ENCODE measurements at regions not wholly inside any gene's neighbourhood (a gene's known extent, or its start where the extent isn't known, plus 50 kb on each side); places are given as distances from the start of the nearest gene placed in this dataset.

- peaks cover 7% of the 10 kb centered on the region for H3K9me3 Mint-ChIP-seq (ENCODE audit: unreplicated experiment)
- ChIA-PET POLR2A (no interaction called here), CTCF (interaction anchor here (0.7 to 1.9 kb wide), 2 partner anchors 17 to 28 kb away, joined by 3 to 6 read pairs; no protein-coding TSS in a partner anchor)
- H3K4me3 Mint-ChIP-seq (ENCODE audit: unreplicated experiment), result no peak overlapping the region
- H3K4me1 Mint-ChIP-seq (ENCODE audit: insufficient read depth, unreplicated experiment), result no peaks in the 10 kb centered on the region
- intact Hi-C loops (cut with micrococcal nuclease), result no loop called here
- BruUV-seq (replicated peaks), result no TSS peak
- no peak for DNase-seq (ENCODE audit: unreplicated experiment)
- no peaks in the 10 kb centered on the region for H3K36me3 Mint-ChIP-seq (ENCODE audit: insufficient read depth, unreplicated experiment)
- no peak for TF ChIP-seq CTCF (IDR thresholded peaks at IDR 0.05; ENCODE audit: unreplicated experiment)
- H3K27me3 Mint-ChIP-seq (ENCODE audit: insufficient read depth, unreplicated experiment), result no peaks in the 10 kb centered on the region
- H3K27ac Mint-ChIP-seq (ENCODE audit: low read depth, unreplicated experiment), result no peak overlapping the region
These were observed 141.3 kb downstream of the KLHL28 start for GRCh38 chr14:44820230-44820964.

- POLR2A ChIA-PET, result no interaction called here
- CTCF ChIA-PET, result no interaction called here
- BruUV-seq (replicated peaks), result no TSS peak
- DNase-seq (ENCODE audit: unreplicated experiment), result no peak
- intact Hi-C loops (cut with micrococcal nuclease), result no loop called here
- no peak for TF ChIP-seq CTCF (IDR thresholded peaks at IDR 0.05; ENCODE audit: unreplicated experiment)
- Mint-ChIP-seq H3K27ac (ENCODE audit: low read depth, unreplicated experiment) (no peak overlapping the region), H3K36me3 (ENCODE audit: insufficient read depth, unreplicated experiment) (no peaks in the 10 kb centered on the region), H3K4me3 (ENCODE audit: unreplicated experiment) (no peak overlapping the region), H3K27me3 (ENCODE audit: insufficient read depth, unreplicated experiment) (no peaks in the 10 kb centered on the region), H3K9me3 (ENCODE audit: unreplicated experiment) (no peaks in the 10 kb centered on the region), H3K4me1 (ENCODE audit: insufficient read depth, unreplicated experiment) (no peaks in the 10 kb centered on the region)
These were observed 147.6 kb downstream of the KLHL28 start for GRCh38 chr14:44814196-44814595.

GRCh38 chr14:44812672-44813071, 149.1 kb downstream of the KLHL28 start:
- CTCF ChIA-PET, result interaction anchor here (1.4 kb wide), 1 partner anchor 9 kb away, joined by 4 read pairs; no protein-coding TSS in a partner anchor
- POLR2A ChIA-PET, result no interaction called here
- TF ChIP-seq CTCF (IDR thresholded peaks at IDR 0.05; ENCODE audit: unreplicated experiment), result no peak
- BruUV-seq (replicated peaks), result no TSS peak
- no peak for DNase-seq (ENCODE audit: unreplicated experiment)
- intact Hi-C loops (cut with micrococcal nuclease), result no loop called here
- H3K4me3 Mint-ChIP-seq (ENCODE audit: unreplicated experiment), result no peak overlapping the region
- no peaks in the 10 kb centered on the region for H3K4me1 Mint-ChIP-seq (ENCODE audit: insufficient read depth, unreplicated experiment)
- H3K9me3 Mint-ChIP-seq (ENCODE audit: unreplicated experiment), result no peaks in the 10 kb centered on the region
- no peaks in the 10 kb centered on the region for H3K36me3 Mint-ChIP-seq (ENCODE audit: insufficient read depth, unreplicated experiment)
- no peaks in the 10 kb centered on the region for H3K27me3 Mint-ChIP-seq (ENCODE audit: insufficient read depth, unreplicated experiment)
- H3K27ac Mint-ChIP-seq (ENCODE audit: low read depth, unreplicated experiment), result no peak overlapping the region

GRCh38 chr14:44804391-44804790, 157.4 kb downstream of the KLHL28 start:
- H3K9me3 Mint-ChIP-seq (ENCODE audit: unreplicated experiment), result no peaks in the 10 kb centered on the region
- no peaks in the 10 kb centered on the region for H3K27me3 Mint-ChIP-seq (ENCODE audit: insufficient read depth, unreplicated experiment)
- H3K4me3 Mint-ChIP-seq (ENCODE audit: unreplicated experiment), result no peak overlapping the region
- H3K36me3 Mint-ChIP-seq (ENCODE audit: insufficient read depth, unreplicated experiment), result no peaks in the 10 kb centered on the region
- DNase-seq (ENCODE audit: unreplicated experiment), result no peak
- H3K27ac Mint-ChIP-seq (ENCODE audit: low read depth, unreplicated experiment), result no peak overlapping the region
- BruUV-seq (replicated peaks), result no TSS peak
- ChIA-PET CTCF (interaction anchor here (0.6 to 2.9 kb wide), 11 partner anchors 8 to 1301 kb away, joined by 3 to 9 read pairs (median 4); no protein-coding TSS in a partner anchor), POLR2A (no interaction called here)
- no peak for TF ChIP-seq CTCF (IDR thresholded peaks at IDR 0.05; ENCODE audit: unreplicated experiment)
- H3K4me1 Mint-ChIP-seq (ENCODE audit: insufficient read depth, unreplicated experiment), result no peaks in the 10 kb centered on the region
- intact Hi-C loops (cut with micrococcal nuclease), result loop anchor here (5.0 kb wide), 3 partner anchors 147 to 1302 kb away; no protein-coding TSS in a partner anchor
